Neural cell (in vitro differentiated cells): ENCODE measurements at regions not wholly inside any gene's neighbourhood (a gene's known extent, or its start where the extent isn't known, plus 50 kb on each side); places are given as distances from the start of the nearest gene placed in this dataset.

Source experiments
- EP300 ChIP-seq: fragments of 450-650 bp; conservative IDR thresholded peaks from 2 replicates; pipeline ENCODE4 v1.6.1; 2014; ENCODE audit warnings: antibody characterized with exemption, mild to moderate bottlenecking, moderate library complexity; ENCODE audit not compliant: poor library complexity, severe bottlenecking
- REST ChIP-seq: IDR thresholded peaks from 2 replicates; pipeline ENCODE4 v1.6.1; 2012; ENCODE audit warnings: borderline replicate concordance
- SMC3 ChIP-seq: fragments of 450-650 bp; conservative IDR thresholded peaks from 2 replicates; pipeline ENCODE4 v1.6.1; 2014; ENCODE audit warnings: antibody characterized with exemption, mild to moderate bottlenecking, moderate library complexity; ENCODE audit not compliant: poor library complexity
- TAF1 ChIP-seq: IDR thresholded peaks from 2 replicates; pipeline ENCODE4 v1.6.1; 2012; ENCODE audit warnings: low read depth
- TF ChIP-seq, protein P1 (sequence below): fragments of 450-650 bp; IDR thresholded peaks from 2 replicates; pipeline ENCODE4 v1.5.1; 2014; ENCODE audit warnings: antibody characterized with exemption, mild to moderate bottlenecking, moderate library complexity; ENCODE audit not compliant: poor library complexity, severe bottlenecking

- TF ChIP-seq, protein P1, sequence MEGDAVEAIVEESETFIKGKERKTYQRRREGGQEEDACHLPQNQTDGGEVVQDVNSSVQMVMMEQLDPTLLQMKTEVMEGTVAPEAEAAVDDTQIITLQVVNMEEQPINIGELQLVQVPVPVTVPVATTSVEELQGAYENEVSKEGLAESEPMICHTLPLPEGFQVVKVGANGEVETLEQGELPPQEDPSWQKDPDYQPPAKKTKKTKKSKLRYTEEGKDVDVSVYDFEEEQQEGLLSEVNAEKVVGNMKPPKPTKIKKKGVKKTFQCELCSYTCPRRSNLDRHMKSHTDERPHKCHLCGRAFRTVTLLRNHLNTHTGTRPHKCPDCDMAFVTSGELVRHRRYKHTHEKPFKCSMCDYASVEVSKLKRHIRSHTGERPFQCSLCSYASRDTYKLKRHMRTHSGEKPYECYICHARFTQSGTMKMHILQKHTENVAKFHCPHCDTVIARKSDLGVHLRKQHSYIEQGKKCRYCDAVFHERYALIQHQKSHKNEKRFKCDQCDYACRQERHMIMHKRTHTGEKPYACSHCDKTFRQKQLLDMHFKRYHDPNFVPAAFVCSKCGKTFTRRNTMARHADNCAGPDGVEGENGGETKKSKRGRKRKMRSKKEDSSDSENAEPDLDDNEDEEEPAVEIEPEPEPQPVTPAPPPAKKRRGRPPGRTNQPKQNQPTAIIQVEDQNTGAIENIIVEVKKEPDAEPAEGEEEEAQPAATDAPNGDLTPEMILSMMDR: no peak
- TF ChIP-seq SMC3 (no peak), TAF1 (no peak), REST (no peak), EP300 (no peak)
Measured at GRCh38 chr9:81031422-81032029, 657.8 kb downstream of the TLE1 start.
